ENCODE measurements at regions not wholly inside any gene's neighbourhood (a gene's known extent, or its start where the extent isn't known, plus 50 kb on each side); places are given as distances from the start of the nearest gene placed in this dataset.

GRCh38 chr6:104428184-104428583 is 431.5 kb downstream of the HACE1 start:
- Histone ChIP-seq H3K36me3 (ENCODE audit: control insufficient read depth in 2 of 4, insufficient read depth in 4 of 4, low read length in 3 of 4) (no peaks in the 10 kb centered on the region), H2BK20ac (ENCODE audit: low read length) (no peak overlapping the region), H3K4me3 (ENCODE audit: extremely low read depth in 1 of 4, insufficient read depth in 2 of 4, low read depth in 3 of 4, low read length in 4 of 4) (no peak overlapping the region), H2BK5ac (ENCODE audit: low read depth, low read length) (no peak overlapping the region), H3K9me3 (ENCODE audit: insufficient read depth in 2 of 2, low read depth in 1 of 2, low read length in 1 of 2) (no peaks in the 10 kb centered on the region), H3K27me3 (replicated peaks in 1 of 4; ENCODE audit: control insufficient read depth in 3 of 4, extremely low read depth in 1 of 4, insufficient read depth in 3 of 4, low read length in 3 of 4) (no peaks in the 10 kb centered on the region), H2BK120ac (replicated peaks; ENCODE audit: low read depth, low read length) (no peak overlapping the region), H3K79me1 (ENCODE audit: low read depth, low read length) (no peaks in the 10 kb centered on the region), H3K14ac (ENCODE audit: insufficient read length) (no peak overlapping the region), H3K79me2 (ENCODE audit: control insufficient read depth in 1 of 2, insufficient read depth in 2 of 2, low read length in 2 of 2) (no peaks in the 10 kb centered on the region), H3K27ac (ENCODE audit: low read depth, low read length) (no peak overlapping the region), H3K56ac (replicated peaks; ENCODE audit: insufficient read length, low read depth, low read length) (no peak overlapping the region), H2AFZ (ENCODE audit: low read length) (no peak overlapping the region), H4K91ac (replicated peaks; ENCODE audit: insufficient read length, low read length) (no peak overlapping the region), H2BK15ac (ENCODE audit: low read length) (no peak overlapping the region), H3K18ac (ENCODE audit: extremely low read depth, low read length) (no peak overlapping the region), H3K4me2 (ENCODE audit: insufficient read depth in 1 of 2, low read depth in 2 of 2, low read length in 2 of 2) (no peak overlapping the region), H3K9ac (replicated peaks in 1 of 4; ENCODE audit: extremely low read depth in 1 of 4, low read depth in 3 of 4, low read length in 3 of 4) (no peak overlapping the region), H4K8ac (ENCODE audit: extremely low read depth, insufficient read depth, low read length) (no peak overlapping the region), H3K23me2 (ENCODE audit: low read depth, low read length) (no peaks in the 10 kb centered on the region; the same call in 1 of the 2 replicates), H4K20me1 (replicated peaks in 1 of 2; ENCODE audit: control insufficient read depth in 1 of 2, insufficient read depth in 2 of 2, low read length in 2 of 2) (no peaks in the 10 kb centered on the region), H3K4ac (replicated peaks; ENCODE audit: insufficient read length, low read depth, low read length) (no peak overlapping the region), H3K23ac (ENCODE audit: insufficient read length) (no peak overlapping the region), H2AK5ac (ENCODE audit: low read depth, low read length) (no peak overlapping the region), H2BK12ac (ENCODE audit: low read depth, low read length) (no peak overlapping the region), H3K4me1 (replicated peaks in 1 of 4; ENCODE audit: control insufficient read depth in 3 of 4, insufficient read depth in 4 of 4, low read length in 3 of 4) (no peaks in the 10 kb centered on the region), H4K5ac (ENCODE audit: insufficient read length, low read depth, low read length) (no peak overlapping the region)
- WGBS, 2 experiments (ENCODE audit: extremely low coverage in 1 of 2, insufficient coverage in 1 of 2, insufficient read length in 1 of 2, insufficient replicate concordance in 2 of 2, low coverage in 1 of 2, low lambda C conversion rate in 2 of 2, missing lambda C conversion rate in 1 of 2), result 88% methylated on average over 1 of the region's 1 CpG; no CpG with 5 or more reads in 1 of the 2 experiments
- CTCF ChIA-PET (ENCODE audit: partially characterized antibody), result interaction anchor here (1.1 kb wide), 1 partner anchor 12 kb away, joined by 3 read pairs; no protein-coding TSS in a partner anchor
- POLR2A ChIA-PET (ENCODE audit: partially characterized antibody), result no interaction called here
- FAIRE-seq (no peak), DNase-seq (ENCODE audit: low read depth in 1 of 2, low spot score in 2 of 2) (no peak)
- no peak for TF ChIP-seq SRF (IDR thresholded peaks at IDR 0.05; ENCODE audit: low read depth, low read length)
- no peak for TF ChIP-seq SUZ12 (IDR thresholded peaks at IDR 0.05; ENCODE audit: low read length)
- TF ChIP-seq TAF1 (IDR thresholded peaks at IDR 0.05; ENCODE audit: low read depth, low read length), result no peak
- no peak for TF ChIP-seq PHF8 (conservative IDR thresholded peaks at IDR 0.05; ENCODE audit: low read depth, low read length)
- TF ChIP-seq, protein P1, sequence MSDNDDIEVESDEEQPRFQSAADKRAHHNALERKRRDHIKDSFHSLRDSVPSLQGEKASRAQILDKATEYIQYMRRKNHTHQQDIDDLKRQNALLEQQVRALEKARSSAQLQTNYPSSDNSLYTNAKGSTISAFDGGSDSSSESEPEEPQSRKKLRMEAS (IDR thresholded peaks at IDR 0.05), result no peak
- no peak for TF ChIP-seq CREB1 (IDR thresholded peaks at IDR 0.05)
- TF ChIP-seq RNF2 (IDR thresholded peaks at IDR 0.05; ENCODE audit: borderline replicate concordance, low read depth, low read length, missing control alignments, poor library complexity, severe bottlenecking), result no peak
- no peak for TF ChIP-seq SIX5 (IDR thresholded peaks at IDR 0.05; ENCODE audit: low read depth, low read length)
- TF ChIP-seq CBX5 (IDR thresholded peaks at IDR 0.05; ENCODE audit: low read depth, low read length), result no peak
- TF ChIP-seq RFX5 (IDR thresholded peaks at IDR 0.05; ENCODE audit: borderline replicate concordance, low read depth, low read length), result no peak
- no peak for TF ChIP-seq SIRT6 (IDR thresholded peaks at IDR 0.05; ENCODE audit: low read length)
- TF ChIP-seq KDM1A (IDR thresholded peaks at IDR 0.05; ENCODE audit: borderline replicate concordance, low read length), result no peak
- no peak for TF ChIP-seq GTF2F1 (IDR thresholded peaks at IDR 0.05; ENCODE audit: borderline replicate concordance, low read depth, low read length)
- TF ChIP-seq, protein P2, sequence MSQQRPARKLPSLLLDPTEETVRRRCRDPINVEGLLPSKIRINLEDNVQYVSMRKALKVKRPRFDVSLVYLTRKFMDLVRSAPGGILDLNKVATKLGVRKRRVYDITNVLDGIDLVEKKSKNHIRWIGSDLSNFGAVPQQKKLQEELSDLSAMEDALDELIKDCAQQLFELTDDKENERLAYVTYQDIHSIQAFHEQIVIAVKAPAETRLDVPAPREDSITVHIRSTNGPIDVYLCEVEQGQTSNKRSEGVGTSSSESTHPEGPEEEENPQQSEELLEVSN (IDR thresholded peaks at IDR 0.05), result no peak

All from H1 (cell line).